ENCODE measurements at regions not wholly inside any gene's neighbourhood (a gene's known extent, or its start where the extent isn't known, plus 50 kb on each side); places are given as distances from the start of the nearest gene placed in this dataset.

- TF ChIP-seq CTCF (IDR thresholded peaks at IDR 0.05; ENCODE audit: insufficient read depth in 1 of 2, low read depth in 1 of 2, low read length in 1 of 2, severe bottlenecking in 1 of 2, unreplicated experiment in 1 of 2), result no peak
- intact Hi-C loops (cut with micrococcal nuclease; ENCODE audit: unreplicated experiment), result loop anchor here (2.0 kb wide), 1 partner anchor 19 kb away; no protein-coding TSS in a partner anchor
- Mint-ChIP-seq H3K4me3 (ENCODE audit: unreplicated experiment) (no peak overlapping the region), H3K27ac (ENCODE audit: unreplicated experiment) (no peak overlapping the region), H3K36me3 (ENCODE audit: insufficient read depth, unreplicated experiment) (no peaks in the 10 kb centered on the region), H3K9me3 (ENCODE audit: unreplicated experiment) (no peaks in the 10 kb centered on the region), H3K4me1 (ENCODE audit: low read depth, unreplicated experiment) (peaks cover 6% of the 10 kb centered on the region), H3K27me3 (ENCODE audit: insufficient read depth, unreplicated experiment) (no peaks in the 10 kb centered on the region)
- no peaks in the 10 kb centered on the region for H3K36me3 ChIP-seq (ENCODE audit: control insufficient read depth, insufficient read depth, low read length)
- H3K4me1 ChIP-seq, result peaks cover 9% of the 10 kb centered on the region
- no TSS peak for BruUV-seq (replicated peaks)
- H3K27me3 ChIP-seq (replicated peaks; ENCODE audit: control insufficient read depth, insufficient read depth, low read length), result no peaks in the 10 kb centered on the region
- H3K9me3 ChIP-seq, result no peaks in the 10 kb centered on the region
- H3K4me3 ChIP-seq (ENCODE audit: low read depth, low read length), result no peak overlapping the region
- POLR2A ChIA-PET, result no interaction called here
- CTCF ChIA-PET, result interaction anchor here (0.6 kb wide), 1 partner anchor 76 kb away, joined by 6 read pairs; no protein-coding TSS in a partner anchor
- no peak for DNase-seq
Observed at GRCh38 chr2:120861576-120862191, 126.0 kb downstream of the GLI2 start.

- H3K4me1 Mint-ChIP-seq (ENCODE audit: low read depth, unreplicated experiment), result no peaks in the 10 kb centered on the region
- no peak for DNase-seq
- Histone ChIP-seq H3K9me3 (no peaks in the 10 kb centered on the region), H3K36me3 (ENCODE audit: control insufficient read depth, insufficient read depth, low read length) (no peaks in the 10 kb centered on the region), H3K4me1 (0 out of 2 replicates have a peak, but pooled peaks cover 7% of the 10 kb centered on the region), H3K27me3 (replicated peaks; ENCODE audit: control insufficient read depth, insufficient read depth, low read length) (no peaks in the 10 kb centered on the region), H3K4me3 (ENCODE audit: low read depth, low read length) (no peak overlapping the region)
- no peaks in the 10 kb centered on the region for H3K36me3 Mint-ChIP-seq (ENCODE audit: insufficient read depth, unreplicated experiment)
- H3K27ac Mint-ChIP-seq (ENCODE audit: unreplicated experiment), result no peak overlapping the region
- TF ChIP-seq CTCF (IDR thresholded peaks at IDR 0.05; ENCODE audit: insufficient read depth in 1 of 2, low read depth in 1 of 2, low read length in 1 of 2, severe bottlenecking in 1 of 2, unreplicated experiment in 1 of 2), result no peak
- no peaks in the 10 kb centered on the region for H3K9me3 Mint-ChIP-seq (ENCODE audit: unreplicated experiment)
- ChIA-PET POLR2A (no interaction called here), CTCF (interaction anchor here (0.6 kb wide), 1 partner anchor 75 kb away, joined by 6 read pairs; no protein-coding TSS in a partner anchor)
- no peak overlapping the region for H3K4me3 Mint-ChIP-seq (ENCODE audit: unreplicated experiment)
- no peaks in the 10 kb centered on the region for H3K27me3 Mint-ChIP-seq (ENCODE audit: insufficient read depth, unreplicated experiment)
- no TSS peak for BruUV-seq (replicated peaks)
- intact Hi-C loops (cut with micrococcal nuclease; ENCODE audit: unreplicated experiment), result no loop called here
Observed at GRCh38 chr2:120862201-120863060, 126.8 kb downstream of the GLI2 start.

GRCh38 chr2:120863146-120863545 lies 127.5 kb downstream of the GLI2 start:
- no peaks in the 10 kb centered on the region for H3K36me3 Mint-ChIP-seq (ENCODE audit: insufficient read depth, unreplicated experiment)
- H3K27me3 ChIP-seq (replicated peaks; ENCODE audit: control insufficient read depth, insufficient read depth, low read length), result no peaks in the 10 kb centered on the region
- no peaks in the 10 kb centered on the region for H3K27me3 Mint-ChIP-seq (ENCODE audit: insufficient read depth, unreplicated experiment)
- no peak overlapping the region for H3K4me3 Mint-ChIP-seq (ENCODE audit: unreplicated experiment)
- 0 out of 2 replicates have a peak, but pooled peaks cover 10% of the 10 kb centered on the region for H3K4me1 ChIP-seq
- POLR2A ChIA-PET, result no interaction called here
- H3K36me3 ChIP-seq (ENCODE audit: control insufficient read depth, insufficient read depth, low read length), result no peaks in the 10 kb centered on the region
- CTCF ChIA-PET, result no interaction called here
- no peak for DNase-seq
- H3K27ac Mint-ChIP-seq (ENCODE audit: unreplicated experiment), result no peak overlapping the region
- no peak overlapping the region for H3K4me3 ChIP-seq (ENCODE audit: low read depth, low read length)
- H3K4me1 Mint-ChIP-seq (ENCODE audit: low read depth, unreplicated experiment), result no peaks in the 10 kb centered on the region
- no peaks in the 10 kb centered on the region for H3K9me3 ChIP-seq
- no peaks in the 10 kb centered on the region for H3K9me3 Mint-ChIP-seq (ENCODE audit: unreplicated experiment)
- BruUV-seq (replicated peaks), result no TSS peak
- intact Hi-C loops (cut with micrococcal nuclease; ENCODE audit: unreplicated experiment), result no loop called here
- TF ChIP-seq CTCF (IDR thresholded peaks at IDR 0.05; ENCODE audit: insufficient read depth in 1 of 2, low read depth in 1 of 2, low read length in 1 of 2, severe bottlenecking in 1 of 2, unreplicated experiment in 1 of 2), result no peak

All from Caco-2 (cell line).